ENCODE measurements at regions not wholly inside any gene's neighbourhood (a gene's known extent, or its start where the extent isn't known, plus 50 kb on each side); places are given as distances from the start of the nearest gene placed in this dataset.

DNA sequence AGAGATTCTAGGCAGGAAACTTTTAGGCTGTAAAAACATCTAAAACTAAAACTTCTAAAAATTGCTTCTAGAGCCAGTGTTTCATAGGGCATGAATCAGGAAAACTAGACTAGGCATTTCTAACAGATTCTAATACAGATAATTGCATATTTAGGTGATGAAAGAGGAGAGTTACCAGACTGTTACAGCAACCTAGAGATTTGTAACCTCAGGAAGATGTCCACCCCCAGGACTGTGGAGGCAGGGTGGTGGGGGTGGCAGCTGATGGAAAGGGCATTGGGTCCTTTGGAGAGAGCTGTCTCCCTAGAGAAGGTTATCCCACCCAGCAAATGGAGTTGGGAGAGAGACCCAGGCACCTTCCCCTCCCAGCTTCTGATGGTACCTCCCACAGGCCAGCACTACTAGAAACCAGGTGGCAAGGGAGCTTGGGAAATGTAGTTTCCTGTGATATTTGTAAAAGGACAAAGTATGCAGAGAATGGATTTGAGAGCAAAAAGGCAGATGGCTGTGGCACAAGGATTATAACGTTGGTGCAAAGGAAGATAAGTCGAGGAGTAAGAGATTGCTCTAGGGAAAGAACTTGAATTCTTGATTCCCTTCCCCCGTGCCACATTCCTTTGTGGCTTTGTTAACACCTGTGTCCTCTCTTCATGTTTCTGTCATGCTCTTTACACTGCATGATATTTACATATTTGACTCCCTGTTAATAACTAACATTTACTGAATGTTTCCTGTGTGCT is 75.6 kb upstream of the MGAT5 start:
- Mint-ChIP-seq H3K27ac (no peak overlapping the region), H3K9me3 (no peaks in the 10 kb centered on the region), H3K36me3 (ENCODE audit: low read depth) (peaks cover 9% of the 10 kb centered on the region), H3K4me1 (peaks cover 24% of the 10 kb centered on the region), H3K4me3 (no peak overlapping the region), H3K27me3 (ENCODE audit: low read depth, poor library complexity) (no peaks in the 10 kb centered on the region)
- TF ChIP-seq, protein P1, sequence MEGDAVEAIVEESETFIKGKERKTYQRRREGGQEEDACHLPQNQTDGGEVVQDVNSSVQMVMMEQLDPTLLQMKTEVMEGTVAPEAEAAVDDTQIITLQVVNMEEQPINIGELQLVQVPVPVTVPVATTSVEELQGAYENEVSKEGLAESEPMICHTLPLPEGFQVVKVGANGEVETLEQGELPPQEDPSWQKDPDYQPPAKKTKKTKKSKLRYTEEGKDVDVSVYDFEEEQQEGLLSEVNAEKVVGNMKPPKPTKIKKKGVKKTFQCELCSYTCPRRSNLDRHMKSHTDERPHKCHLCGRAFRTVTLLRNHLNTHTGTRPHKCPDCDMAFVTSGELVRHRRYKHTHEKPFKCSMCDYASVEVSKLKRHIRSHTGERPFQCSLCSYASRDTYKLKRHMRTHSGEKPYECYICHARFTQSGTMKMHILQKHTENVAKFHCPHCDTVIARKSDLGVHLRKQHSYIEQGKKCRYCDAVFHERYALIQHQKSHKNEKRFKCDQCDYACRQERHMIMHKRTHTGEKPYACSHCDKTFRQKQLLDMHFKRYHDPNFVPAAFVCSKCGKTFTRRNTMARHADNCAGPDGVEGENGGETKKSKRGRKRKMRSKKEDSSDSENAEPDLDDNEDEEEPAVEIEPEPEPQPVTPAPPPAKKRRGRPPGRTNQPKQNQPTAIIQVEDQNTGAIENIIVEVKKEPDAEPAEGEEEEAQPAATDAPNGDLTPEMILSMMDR (IDR thresholded peaks at IDR 0.05) = no peak
- DNase-seq = no peak

DNA sequence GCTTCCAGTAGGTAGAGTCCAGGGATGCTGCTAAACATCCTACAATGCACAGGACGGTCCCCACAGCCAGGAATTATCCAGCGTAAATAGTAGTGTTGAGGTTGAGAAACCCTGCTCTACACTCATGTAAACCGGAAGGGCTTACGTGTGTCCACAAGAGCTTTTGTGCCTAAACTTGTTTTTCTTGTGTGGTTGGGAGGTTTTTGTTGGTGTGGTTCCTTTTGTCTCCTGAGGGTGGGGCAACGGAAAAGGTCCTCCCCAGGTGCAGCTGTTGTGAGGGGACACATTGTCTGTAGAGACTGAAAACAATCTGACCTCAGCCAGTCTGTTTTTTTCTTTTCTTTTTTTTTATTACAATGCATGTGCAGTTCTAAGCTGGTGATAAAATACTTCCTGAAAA is 72.7 kb upstream of the MGAT5 start:
- no peak for DNase-seq
- no peaks in the 10 kb centered on the region for H3K9me3 Mint-ChIP-seq
- TF ChIP-seq, protein P1 (IDR thresholded peaks at IDR 0.05) = no peak
- H3K36me3 Mint-ChIP-seq (ENCODE audit: low read depth) = peaks cover 22% of the 10 kb centered on the region
- no peaks in the 10 kb centered on the region for H3K27me3 Mint-ChIP-seq (ENCODE audit: low read depth, poor library complexity)
- no peak overlapping the region for H3K4me3 Mint-ChIP-seq
- H3K27ac Mint-ChIP-seq = no peak overlapping the region
- H3K4me1 Mint-ChIP-seq = peaks cover 9% of the 10 kb centered on the region

DNA sequence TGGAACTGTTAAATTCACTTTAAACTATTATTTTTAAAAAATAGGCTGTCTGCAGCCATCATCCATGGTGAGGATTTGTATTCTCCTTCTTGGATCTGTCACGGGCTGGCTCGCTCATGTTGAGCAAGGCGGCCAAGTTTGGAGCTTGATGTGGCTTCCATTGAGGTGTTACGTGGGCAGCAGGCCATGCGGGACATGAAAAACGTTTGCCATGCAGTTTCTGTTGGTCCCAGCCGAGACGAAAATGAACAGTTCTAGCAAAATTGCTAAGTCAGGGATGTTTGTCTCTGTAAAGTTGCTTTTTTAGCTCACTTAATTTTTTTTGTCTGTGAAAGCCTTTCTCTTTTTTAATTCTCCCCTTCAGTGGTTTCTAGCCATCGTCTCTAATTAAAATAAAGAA is 70.2 kb upstream of the MGAT5 start:
- TF ChIP-seq, protein P1 (IDR thresholded peaks at IDR 0.05) = no peak
- Mint-ChIP-seq H3K36me3 (ENCODE audit: low read depth) (peaks cover 27% of the 10 kb centered on the region), H3K4me1 (peaks cover 10% of the 10 kb centered on the region), H3K9me3 (no peaks in the 10 kb centered on the region), H3K4me3 (no peak overlapping the region), H3K27ac (no peak overlapping the region), H3K27me3 (ENCODE audit: low read depth, poor library complexity) (no peaks in the 10 kb centered on the region)
- DNase-seq = no peak

DNA sequence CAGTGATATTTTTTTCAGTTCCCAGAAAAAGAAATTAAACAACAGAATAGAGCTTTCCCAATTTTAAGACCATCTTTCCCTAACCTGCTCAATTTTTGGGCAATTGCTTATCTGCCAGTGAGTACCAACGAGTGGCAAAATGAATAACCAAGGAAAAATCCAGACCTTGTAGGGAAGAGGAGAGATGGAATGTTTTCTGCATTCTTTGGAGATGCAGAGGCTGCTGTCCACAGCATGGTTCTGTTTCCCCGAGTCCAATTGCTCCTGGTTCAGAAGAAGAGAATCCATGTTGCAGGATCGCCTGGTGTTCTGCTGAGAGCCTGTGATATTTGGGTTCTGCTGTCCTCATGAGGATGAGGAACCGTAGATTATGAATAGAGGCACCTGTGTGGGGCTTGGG is 68.2 kb upstream of the MGAT5 start:
- no peak for DNase-seq
- peaks cover 16% of the 10 kb centered on the region for H3K4me1 Mint-ChIP-seq
- no peak overlapping the region for H3K4me3 Mint-ChIP-seq
- peaks cover 34% of the 10 kb centered on the region for H3K36me3 Mint-ChIP-seq (ENCODE audit: low read depth)
- TF ChIP-seq, protein P1 (IDR thresholded peaks at IDR 0.05) = no peak
- H3K9me3 Mint-ChIP-seq = peaks cover 3% of the 10 kb centered on the region
- H3K27ac Mint-ChIP-seq = no peak overlapping the region
- no peaks in the 10 kb centered on the region for H3K27me3 Mint-ChIP-seq (ENCODE audit: low read depth, poor library complexity)

DNA sequence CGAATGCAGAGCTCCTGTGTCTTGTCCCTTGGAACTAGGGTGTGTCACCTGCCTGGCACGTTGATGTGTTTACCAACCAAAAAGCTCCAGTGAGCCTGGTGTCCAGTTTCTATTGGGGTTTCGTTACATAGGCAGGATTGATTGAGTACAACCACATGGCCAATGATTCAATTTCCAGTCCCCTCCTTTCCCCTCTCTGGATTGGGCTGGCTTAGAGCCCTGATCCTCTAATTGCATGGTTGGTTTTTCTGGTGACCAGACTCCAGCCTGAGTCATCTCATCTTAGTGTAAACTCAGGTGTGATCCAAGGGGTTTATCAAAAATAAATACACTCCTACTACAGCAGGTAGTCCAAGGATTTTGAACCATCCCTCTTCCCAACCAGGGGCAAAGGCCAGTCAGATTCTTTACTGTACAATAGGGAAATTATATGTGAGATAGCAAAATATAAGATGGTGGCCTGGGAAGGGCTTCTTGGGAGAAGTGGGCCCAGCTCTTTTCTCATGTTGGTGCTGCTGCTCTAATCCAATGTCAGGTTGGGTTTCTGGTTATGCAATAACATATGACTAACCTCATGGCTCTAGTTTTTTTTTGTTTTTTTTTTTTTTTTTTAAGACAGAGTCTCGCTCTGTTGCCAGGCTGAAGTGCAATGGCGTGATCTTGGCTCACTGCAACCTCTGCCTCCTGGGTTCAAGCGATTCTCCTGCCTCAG is 64.7 kb upstream of the MGAT5 start:
- peaks cover 15% of the 10 kb centered on the region for H3K9me3 Mint-ChIP-seq
- no peak overlapping the region for H3K4me3 Mint-ChIP-seq
- DNase-seq = no peak
- H3K36me3 Mint-ChIP-seq (ENCODE audit: low read depth) = peaks cover 32% of the 10 kb centered on the region
- H3K4me1 Mint-ChIP-seq = peaks cover 25% of the 10 kb centered on the region
- no peaks in the 10 kb centered on the region for H3K27me3 Mint-ChIP-seq (ENCODE audit: low read depth, poor library complexity)
- TF ChIP-seq, protein P1 (IDR thresholded peaks at IDR 0.05) = no peak
- H3K27ac Mint-ChIP-seq = peak overlapping the region; percentile 47
